GM19468 (cell line): ENCODE measurements at regions not wholly inside any gene's neighbourhood (a gene's known extent, or its start where the extent isn't known, plus 50 kb on each side); places are given as distances from the start of the nearest gene placed in this dataset.

Experiments used
- ATAC-seq: cut with Tn5 transposase; IDR thresholded peaks from one replicate; pipeline ENCODE4 v1.9.1; 2021; ENCODE audit warnings: mild to moderate bottlenecking, moderate library complexity, moderate number of reproducible peaks; ENCODE audit not compliant: unreplicated experiment; ENCODE audit errors: extremely low read depth

DNA sequence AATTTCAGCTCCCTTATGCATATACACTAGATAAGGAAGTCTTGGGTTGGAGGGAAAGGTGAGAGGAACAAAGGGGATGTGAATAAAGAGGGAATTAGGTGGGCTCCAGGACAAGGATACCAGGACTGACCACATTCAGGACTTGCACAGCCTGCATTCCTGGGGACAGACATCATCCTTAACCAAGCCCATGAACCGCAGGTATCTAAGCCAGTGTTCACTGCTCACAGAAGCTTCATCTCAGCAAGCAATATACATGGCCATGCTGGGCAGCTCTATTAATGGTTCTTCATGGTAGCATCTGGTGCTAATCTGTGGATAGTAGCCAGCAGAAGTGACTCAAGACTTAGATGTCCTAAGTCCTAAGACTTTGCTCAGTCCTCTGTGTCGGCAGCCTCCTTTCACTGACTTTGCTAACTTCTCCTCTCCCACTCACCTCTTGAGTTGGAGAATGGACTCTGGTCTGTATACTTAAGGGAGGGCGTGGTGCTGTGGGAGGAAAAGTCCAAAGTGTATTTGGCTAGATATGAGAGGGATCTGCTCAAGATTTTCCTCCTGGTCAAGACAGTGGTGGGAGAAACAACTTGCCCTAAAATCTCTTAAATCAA lies 136.1 kb downstream of the ASCL1 start:
- no peak for ATAC-seq

DNA sequence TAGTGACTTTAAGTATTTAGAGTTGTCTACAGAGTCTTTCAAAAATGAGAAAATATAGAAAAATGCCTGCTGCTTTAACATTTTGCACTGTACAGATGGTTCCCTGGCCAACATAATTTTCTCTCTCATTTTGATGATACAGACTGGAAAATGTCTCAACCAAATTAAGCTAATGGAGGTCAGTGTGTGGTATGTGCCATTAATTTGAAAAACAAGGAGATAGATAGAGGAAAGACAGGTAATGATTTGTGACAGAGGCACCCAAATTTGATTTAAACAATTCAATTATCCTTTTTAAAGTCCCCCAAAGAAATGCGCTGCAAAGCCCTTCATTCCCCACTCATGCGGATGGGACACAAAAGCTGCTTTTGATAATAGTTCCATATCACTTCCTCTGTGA lies 140.0 kb downstream of the ASCL1 start:
- ATAC-seq = no peak

DNA sequence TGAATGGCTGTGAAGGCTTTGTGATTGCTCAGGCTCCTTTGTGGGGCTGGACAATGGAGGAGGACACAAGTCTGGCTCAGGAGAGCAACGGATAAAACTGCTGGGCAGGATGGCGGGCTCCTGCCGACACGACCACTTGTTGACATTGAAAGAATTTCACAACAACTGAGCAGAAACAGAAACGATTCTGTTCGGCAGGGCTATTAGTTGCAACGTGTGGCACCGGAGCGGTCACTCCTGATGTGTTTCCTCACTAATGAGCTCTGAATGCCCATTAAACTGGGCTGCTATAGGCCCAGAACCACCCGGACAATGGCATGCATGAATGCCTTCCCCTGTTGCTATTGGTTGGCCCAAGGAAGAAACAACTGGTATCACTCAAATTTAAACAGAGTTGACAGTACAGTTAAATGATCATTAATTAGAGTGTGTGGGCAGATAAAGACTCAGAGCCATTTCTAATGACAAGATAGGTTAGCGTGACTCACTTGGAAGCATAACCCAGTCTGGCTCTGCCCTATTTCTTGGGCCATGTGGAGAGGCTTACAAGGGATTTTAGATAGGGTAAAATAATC lies 142.9 kb downstream of the ASCL1 start:
- ATAC-seq = no peak

DNA sequence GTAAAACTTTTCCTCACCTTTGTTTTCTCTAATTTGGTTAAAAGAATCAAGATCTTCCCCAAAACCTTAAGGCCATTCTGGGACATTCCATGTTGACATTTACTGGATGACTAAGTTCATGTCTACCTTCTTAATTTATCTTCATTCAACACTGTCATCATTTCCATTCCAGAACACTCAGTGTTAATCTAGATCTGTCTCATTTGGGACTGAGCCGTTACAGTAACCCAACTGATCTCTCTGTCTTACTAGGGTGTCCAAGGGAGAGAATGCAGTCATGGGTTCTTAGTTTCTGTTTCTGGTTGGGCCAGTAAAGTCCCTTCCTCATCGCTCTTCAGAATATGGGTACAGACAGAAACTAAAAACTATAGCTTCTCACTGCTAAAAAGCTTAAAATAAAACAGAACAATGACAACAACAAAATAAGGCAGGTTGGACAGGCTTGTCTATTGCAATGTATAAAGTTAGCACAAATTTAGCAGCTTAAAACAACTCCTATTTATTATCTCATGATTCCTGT lies 144.8 kb downstream of the ASCL1 start:
- peak; percentile 68 for ATAC-seq

DNA sequence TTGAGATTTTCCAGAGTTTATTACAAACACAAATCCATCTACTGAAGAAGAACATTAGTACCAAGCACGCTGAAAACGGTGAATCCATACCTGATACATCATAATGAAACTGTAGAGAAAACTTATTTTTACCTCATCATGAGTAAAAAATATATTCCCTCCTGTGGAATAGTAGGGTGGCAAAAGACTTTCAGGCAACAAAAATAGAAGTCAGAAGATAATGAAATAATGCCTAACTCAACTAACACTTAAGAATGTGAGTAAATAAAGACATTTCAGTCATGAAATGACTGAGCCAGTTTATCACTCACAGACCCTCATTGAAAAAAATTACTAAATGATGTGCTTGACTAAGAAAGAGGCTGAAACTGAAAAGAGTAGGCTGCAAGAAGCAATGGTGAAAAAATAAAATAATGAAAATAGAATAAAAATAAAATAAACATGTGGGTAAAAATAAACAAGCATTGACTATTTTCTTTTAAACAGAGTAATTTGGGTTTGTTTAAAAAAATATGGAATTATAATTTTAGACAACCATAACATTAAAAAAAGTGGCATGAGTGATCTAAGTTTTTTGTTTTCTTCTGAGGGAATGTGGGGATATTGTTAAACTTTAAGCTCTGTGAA lies 148.6 kb downstream of the ASCL1 start:
- ATAC-seq = peak; percentile 58

DNA sequence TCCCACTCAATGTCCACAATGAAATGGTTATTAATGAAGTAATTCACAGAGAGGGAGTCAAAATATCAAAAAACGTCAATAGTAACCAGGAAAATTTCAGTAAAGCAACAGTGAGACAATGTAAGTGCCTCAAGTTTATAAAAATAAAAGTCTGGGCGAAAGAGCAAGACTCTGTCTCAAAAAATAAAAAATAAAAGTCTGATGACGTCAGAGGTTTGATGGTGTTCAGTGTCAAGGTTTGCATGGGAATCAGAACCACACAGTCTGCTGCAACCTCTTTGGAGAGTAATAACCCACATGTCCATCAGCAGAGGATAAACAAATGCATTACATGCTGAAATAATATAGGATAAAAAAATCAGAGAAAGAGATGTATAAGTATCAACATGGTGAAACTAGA lies 152.4 kb downstream of the ASCL1 start:
- ATAC-seq = no peak

DNA sequence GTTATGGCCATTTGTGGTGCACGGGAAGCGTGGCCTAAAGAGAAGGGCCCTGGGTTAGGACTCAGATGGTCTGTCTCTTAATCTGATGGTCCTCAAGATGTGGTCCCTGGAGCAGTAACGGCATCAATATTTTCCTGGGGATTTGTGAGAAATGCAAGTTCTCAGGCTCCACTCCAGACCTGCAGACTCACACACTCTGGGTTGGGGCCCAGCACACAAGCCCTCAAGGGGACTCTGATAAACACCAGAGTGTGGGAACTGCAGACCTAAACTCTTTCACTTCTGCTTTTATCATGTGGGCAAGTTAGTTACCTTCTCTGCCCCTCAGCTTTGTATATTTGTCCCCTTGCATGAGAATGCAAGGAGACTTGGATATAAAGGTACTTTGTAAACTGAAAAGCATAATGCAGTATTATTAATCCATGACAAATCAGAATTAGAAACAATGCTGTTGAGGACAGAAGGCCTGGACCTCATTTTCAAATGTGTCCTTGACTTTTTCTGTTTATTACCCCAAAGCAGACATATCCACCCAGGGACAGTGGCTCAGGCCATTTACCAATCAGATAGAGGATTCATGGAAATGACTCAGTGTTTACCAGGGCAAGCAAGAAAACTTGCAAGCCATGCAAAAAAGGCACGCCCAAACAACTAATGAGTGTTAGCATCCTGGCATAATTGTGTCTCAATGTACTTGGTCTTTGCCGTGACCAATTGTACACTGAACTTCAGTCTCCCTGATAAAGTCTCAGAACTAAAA lies 157.0 kb downstream of the ASCL1 start:
- peak; percentile 93 for ATAC-seq

DNA sequence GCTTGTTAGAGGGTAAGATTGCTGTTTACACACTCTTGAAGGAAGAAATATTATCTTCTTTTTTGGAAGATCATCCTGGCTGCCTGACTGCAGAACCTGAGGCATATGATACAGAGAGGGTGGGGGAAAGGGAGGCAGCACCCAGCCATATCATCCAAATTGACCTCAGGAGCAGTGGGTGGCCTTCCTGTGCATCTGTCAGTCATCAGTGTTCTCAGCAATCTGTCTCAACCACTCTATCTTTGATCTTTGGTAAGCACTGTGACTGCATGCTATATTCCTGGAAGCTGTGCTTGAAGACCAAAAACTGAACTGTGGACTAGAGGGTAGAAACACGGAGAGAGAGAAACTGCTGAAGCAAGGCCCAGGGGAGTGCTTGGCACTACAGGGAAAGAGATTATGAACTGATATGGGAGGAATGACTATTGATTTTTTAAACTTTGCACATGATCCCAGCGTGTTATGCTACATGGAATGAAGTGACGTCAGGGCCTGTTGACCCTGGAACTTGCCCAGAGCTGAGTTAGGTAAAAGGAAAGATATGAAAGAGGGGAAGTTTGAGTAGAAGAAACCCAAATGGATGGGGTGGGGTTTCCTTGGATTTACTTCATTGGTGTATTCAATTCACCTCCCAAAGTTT lies 171.5 kb downstream of the ASCL1 start:
- no peak for ATAC-seq

DNA sequence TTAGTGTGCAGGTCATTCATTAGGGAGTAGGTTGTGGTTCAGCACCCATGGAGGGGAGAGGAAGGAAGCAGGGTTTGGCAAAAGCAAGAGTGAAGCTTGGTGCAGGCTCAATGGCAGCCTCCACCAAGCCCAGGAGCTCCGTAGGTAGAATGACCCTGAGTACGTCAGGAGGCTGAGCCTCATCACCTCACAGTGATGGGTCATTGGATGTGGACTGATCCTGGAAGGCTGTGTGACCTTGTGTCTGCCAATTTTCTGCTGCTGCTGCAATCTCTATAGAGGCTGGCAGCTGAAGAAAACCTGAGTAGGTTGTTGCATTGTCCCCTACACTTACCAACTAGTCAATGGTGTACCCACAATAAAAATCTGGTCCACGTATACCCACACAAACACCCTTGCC lies 173.1 kb downstream of the ASCL1 start:
- ATAC-seq = no peak

DNA sequence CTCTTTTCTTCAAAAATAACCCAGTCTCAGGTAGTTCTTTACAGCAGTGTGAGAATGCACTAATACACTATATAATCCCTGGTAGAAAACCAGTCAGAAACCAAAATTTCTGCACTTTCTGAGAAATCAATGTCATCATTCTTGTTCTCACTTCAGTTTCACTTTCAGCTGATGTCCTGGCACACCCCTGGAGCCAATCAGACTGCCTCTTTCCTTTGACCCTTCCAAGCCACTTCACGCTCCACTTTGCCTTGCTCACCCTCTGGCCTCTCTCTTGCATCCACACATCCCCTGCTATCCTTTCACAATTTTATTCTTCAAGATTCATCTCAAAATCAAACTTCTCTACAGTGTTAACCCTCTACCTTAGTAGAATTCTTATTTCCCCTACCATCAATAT lies 181.1 kb downstream of the ASCL1 start:
- no peak for ATAC-seq

DNA sequence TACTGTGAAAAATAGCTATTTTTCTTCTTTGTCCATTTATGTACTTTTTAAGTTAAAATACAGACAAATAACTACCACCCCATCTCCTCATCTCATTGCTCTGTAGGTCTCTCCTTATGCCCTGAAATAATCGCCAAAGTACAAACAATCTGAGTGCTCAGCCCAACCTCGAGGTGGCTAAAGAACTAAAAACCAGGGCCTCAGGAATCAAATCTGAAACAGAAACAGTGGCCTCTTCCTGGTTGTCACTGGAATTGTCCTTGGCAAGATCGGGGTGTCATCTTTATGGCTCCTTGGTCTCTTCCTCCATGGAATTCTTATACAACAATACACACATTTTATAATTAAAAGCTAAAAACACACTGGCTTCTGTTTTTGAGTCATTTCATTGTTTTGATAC lies 182.4 kb downstream of the ASCL1 start:
- ATAC-seq = no peak

DNA sequence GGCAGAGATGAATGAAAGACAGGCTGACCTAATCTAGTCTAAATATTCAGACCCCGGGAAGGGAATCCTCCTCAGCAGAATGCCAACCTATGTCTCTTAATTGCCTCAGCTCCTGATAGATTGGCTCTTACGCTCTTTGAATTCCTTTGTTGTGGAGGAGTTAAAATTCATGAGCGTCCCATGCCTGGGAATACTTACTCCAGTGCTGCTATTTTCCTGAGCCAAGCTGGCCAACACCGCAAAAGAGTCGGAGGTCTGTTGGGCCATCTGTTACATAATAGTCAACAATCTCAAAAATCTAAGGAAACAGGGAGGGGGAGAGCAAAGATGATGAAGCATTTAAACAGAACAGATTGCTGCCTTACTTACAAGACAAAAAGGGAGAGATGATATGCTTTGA lies 182.8 kb downstream of the ASCL1 start:
- ATAC-seq = no peak

DNA sequence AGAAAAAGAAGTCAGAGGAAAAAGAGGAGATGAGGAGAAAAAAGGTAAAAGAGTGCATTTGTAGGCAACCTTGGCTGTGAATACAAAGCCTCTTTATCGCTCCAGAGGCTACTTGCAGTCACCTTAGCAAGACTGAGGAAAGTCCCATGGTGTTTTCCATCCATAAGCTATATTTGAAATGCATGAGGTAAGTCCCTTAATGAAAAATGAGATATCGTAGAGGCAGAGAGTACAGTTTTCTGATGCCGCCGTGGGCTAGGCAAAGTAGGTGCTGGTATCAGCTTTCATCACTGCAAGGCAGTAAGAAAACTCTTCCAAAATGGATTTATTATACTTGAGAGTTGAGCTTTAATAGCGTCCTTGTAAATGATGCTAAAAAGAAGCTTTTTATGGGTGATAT lies 186.8 kb downstream of the ASCL1 start:
- ATAC-seq = no peak

DNA sequence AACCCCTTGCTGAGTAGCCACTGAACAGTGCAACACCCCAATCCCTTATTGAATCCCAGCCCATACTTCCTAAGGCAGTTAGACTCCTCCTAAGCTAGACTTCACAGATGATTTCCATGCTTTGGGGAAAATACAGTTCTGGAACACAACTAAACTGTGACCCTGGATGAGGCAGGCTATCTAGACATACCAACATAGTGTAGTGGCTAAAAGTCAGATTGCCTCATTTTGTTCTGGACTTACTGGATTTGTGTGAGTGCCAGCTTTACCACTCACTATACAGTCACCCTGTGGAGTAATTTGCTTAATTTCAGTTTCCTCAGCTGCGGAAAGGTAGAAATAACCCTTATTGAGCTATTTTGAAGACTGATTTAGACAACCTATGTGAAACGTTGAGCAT lies 203.1 kb downstream of the ASCL1 start:
- no peak for ATAC-seq

DNA sequence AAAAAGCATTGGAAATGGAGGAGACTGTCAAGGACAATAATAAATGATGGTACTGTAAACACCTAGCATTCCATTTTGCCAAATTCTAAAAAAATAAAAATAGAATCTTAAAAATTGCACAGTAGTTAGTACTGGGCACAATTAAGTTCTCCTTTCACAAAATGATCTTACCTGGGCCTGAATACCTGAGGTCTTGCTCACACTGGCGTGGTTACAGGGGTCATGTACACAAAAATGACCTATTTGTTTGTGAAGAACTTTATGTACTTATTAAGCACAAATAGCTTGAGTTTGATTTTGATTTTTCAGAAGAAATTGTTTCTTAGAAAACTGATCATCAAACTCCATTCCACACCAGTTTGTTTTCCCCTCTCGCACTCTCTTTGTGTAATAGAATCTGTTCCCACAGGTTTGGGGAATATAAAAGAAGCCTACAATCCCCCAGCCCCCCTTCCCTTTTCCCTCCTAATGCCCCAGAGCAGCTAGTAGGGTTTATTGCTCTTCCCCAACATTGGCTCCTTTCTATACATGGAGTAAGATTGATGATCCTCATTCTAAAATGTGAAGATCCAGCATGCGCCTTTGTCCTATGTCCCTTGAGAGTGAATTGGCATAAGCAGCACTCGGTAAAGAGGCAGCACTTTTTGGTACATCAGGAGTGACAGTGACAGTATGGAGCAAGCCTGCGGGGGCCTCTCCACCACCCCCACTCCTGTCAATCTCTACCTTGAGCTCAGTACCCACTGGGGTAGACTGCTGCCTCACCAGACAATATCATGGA lies 204.3 kb downstream of the ASCL1 start:
- ATAC-seq = no peak

DNA sequence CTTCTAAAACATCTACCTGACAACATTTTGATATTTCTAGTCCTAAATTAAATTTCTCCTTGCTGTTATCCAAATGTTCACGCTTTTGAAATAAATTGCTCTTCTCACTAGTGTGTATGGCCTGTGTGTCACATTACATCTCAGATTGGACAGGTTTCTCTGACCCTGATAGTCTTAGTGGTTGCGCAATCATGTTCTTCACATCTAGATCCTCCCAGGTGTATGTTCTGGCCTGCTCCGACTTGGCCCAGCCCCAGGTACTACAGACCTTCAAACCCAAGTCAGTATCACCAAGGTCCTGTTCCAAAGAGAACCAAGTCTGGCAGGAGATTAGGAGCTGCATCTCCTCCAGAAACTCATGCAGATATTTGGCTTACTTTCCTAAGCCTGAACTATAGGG lies 209.5 kb downstream of the ASCL1 start:
- no peak for ATAC-seq

DNA sequence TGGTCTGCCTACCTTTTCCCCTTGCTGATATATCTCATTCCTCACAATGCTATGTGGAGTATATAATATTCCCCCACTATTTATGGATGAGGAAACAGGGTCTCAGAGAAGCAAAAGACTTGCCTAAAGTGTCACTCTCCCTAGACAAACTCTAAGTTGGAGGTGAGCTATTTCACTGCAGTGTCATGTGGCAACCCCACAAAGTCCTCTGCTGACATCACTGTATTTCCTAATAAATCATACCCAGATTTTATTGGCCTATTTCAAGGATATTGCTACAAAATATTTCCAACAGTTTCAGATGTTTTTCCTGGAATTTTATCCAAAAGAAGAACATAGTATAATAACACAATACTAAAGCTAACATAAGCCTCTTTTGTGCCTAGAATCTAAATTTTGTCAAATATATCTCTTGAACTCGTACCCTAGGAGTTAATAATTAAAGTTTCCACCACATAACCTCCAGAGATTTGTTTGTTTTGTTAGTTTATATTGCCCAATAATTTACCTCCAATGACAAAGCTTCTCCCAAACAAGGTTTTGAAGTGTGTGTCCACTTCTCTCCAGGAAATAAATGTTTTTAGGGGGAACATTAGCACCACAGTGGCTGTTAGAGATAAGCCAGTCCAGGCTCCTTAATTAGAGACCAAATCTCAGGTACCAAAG lies 215.1 kb downstream of the ASCL1 start:
- no peak for ATAC-seq

DNA sequence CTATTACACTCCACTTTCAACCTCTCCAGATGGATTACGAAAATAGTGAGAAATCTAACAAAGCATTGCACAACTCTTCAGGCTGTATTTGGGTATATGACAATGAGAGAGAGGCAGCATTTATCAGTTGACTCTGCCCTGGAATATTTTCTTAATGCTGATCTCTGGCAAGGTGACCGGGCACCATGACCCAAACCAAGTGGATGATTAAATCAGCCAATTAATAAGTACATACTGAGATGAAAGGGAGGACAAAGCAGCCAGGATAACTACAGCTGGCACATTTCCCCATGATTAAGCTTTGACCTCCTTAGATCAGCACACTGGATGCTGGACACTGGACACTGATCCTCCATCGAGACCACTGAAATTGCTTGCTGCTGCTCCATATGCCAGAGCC lies 218.2 kb downstream of the ASCL1 start:
- no peak for ATAC-seq

DNA sequence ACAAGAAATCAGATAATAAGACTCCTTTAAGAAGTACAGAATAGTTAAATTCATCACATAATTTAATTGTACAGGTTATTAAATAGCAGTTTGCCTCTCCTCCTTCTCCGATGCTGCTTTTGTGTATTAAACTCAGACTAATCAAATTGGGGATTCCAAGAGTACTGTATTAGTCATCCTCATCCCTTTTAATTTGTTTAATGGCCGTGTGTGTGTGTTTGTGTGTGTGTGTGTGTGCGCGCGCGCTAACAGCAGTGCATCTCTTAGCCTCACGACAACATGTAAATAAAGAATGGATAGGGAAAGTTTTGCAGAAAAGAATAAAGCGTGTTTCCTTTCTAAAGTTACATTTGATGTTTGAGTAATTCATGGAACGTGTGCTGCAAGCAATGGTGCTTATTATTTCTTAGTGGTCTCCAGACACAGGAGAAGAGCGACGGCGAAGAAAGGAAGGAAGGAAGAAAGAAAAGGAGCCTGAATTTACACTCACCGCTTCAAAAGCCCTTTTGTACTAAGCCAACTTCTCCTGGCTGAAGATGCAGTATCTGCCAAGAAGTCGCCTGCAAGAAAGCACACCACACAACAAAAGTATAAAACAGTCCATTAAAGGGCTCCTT lies 220.3 kb downstream of the ASCL1 start:
- ATAC-seq = no peak
